Dermis blood vessel endothelial cell (primary cell): ENCODE measurements at regions not wholly inside any gene's neighbourhood (a gene's known extent, or its start where the extent isn't known, plus 50 kb on each side); places are given as distances from the start of the nearest gene placed in this dataset.

Source experiments
- DNase-seq: peaks from one replicate; pipeline ENCODE4 v3.0.0; 2010

DNA sequence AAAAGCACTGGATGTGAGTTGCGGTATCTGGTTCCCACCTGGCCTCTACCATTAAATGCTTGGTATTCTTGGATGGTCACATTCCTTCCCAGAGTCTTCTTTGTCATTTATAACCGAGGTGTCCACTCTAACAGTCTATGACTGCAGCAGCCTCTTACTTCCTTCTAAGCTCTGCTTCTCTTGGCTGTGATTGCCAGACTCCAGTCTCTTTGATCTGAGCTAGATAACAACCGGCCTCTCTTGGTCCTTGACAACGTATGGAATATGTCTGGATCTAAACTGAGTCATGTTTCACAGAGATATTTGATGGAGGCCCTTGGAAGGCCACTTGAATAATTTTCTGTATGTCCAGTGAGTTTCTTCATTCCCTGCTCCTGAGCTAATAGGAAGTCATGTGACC lies 141.6 kb upstream of the TENM4 start:
- no peak for DNase-seq

- DNase-seq: no peak
Measured at GRCh38 chr11:79579063-79579462, 138.2 kb upstream of the TENM4 start.

GRCh38 chr11:79578116-79578515 lies 137.3 kb upstream of the TENM4 start:
- DNase-seq: no peak

GRCh38 chr11:79575701-79576100 lies 134.9 kb upstream of the TENM4 start:
- no peak for DNase-seq

DNA sequence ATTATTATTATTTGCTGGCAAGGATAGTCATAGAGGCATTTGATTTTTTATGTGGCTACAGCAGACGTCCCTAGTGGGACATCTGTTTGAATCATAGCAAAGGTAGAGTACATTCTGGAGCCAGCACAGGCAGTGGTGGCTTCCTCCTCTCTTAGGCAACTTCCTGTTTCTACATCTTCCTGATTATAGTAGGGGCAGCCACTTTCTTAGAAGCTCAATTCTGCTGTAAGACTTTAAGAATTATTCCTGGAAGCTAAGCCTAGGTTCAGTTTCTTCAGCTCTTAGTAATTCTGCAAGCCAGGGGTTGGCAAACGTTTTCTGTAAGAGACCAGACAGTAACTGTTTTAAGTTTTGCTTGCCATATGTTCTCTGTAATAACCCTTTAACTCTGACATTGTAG lies 129.3 kb upstream of the TENM4 start:
- no peak for DNase-seq

DNA sequence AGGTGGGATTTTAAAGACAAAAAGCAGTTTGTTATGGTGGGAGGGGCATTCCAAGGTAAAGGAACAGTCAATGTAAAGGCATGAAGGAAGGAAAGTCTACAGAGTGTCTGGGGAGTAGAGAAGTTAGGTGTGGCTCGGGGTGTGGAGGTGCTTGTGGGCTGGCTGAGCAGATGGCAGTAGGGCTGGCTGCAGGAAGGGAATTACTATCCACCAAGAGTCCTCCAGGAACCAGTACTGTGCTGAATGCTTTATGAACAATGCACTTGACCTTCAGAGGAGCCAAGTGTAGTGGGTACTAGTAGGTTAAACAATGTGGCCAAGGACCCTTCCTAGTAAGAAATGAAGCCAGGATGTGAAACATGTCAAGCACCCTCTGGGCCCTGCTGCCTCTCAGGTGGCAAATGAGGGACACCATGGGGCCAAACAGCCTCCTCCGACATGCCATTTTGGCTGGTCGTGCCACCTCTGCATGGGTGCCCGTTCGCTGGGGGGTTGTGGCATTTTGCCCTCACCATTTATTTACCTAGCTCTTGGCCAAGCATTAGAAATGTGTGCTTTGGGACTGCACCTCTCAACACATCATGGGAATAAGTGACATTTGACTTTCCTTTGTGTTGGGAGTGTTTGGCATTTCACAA lies 123.6 kb upstream of the TENM4 start:
- DNase-seq: no peak

DNA sequence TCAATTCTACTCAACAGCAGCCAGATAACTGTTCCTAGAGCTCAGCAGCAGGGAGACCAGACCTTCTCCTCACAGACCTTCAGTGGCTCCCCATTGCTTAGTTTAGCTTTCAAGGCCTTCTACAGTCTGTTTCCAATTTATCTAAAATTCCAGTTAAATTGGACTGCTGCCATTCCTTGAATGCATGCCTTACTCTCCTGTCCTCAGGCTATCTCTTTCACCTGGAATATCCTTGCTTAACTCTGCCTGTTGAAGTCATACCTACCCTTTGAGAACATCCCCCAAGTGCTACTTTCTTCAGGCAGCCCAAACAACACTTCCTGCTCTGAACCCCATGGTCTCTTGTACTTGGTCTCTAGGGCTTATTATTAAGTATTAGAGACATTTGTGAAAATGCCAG lies 120.7 kb upstream of the TENM4 start:
- DNase-seq: no peak

DNA sequence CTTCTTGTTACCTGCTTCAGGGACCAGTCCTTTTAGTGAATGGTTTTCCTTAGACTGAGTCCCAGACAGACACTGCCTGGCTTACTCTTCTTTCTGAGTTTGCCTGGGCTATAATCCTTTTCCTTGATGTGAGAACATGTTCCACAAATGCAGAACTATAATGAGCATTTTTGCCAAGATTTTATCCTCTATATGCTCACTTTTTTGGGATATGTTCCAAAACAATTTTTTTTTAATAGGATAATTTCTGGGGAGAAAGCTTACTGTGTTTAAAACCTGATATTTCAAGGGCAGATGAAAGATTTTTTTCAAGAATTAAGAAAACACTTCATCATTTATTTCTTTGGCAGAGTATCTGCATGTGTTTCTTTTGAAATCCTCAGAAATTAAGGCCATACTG lies 110.0 kb upstream of the TENM4 start:
- no peak for DNase-seq

- DNase-seq: no peak
Measured at GRCh38 chr11:79547256-79547655, 106.4 kb upstream of the TENM4 start.

GRCh38 chr11:79546351-79546750 lies 105.5 kb upstream of the TENM4 start:
- no peak for DNase-seq

DNA sequence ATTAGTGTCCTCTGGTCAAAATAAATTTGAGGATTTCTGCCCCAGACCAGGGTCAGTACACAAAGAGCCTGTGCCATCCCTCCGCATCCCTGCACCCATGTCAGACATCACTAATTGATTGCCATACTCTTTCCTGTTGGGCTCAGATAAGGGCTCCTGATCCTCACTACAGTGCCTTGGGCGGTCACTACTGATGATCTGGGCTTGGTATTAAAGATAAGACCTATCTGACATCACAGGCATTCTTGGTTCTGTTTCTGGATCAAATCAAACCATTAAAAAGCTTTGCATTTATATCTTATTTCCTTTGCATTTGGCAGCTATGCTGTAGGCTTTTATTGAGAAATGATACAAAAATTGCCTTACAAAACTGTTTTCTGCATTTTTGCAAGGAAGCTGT lies 103.5 kb upstream of the TENM4 start:
- no peak for DNase-seq

DNA sequence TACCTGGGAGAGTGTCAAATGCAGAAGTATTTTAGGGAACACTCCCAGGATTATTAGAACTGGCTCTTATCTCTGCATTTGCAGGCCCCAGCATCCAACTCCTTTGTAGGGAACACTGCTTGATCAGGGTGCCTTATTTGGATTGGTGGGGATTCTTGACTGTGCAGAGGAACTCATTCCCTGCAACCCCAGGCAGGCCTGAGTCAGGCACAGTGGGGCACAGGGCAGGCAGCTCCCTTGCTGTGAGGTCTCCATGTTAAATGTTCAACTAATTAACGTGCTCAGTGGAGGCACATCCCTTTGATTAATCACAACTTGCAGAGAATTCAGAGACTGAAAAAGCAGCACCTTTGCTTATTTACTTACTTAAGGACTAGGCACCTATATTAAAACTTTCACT lies 102.3 kb upstream of the TENM4 start:
- DNase-seq: no peak

DNA sequence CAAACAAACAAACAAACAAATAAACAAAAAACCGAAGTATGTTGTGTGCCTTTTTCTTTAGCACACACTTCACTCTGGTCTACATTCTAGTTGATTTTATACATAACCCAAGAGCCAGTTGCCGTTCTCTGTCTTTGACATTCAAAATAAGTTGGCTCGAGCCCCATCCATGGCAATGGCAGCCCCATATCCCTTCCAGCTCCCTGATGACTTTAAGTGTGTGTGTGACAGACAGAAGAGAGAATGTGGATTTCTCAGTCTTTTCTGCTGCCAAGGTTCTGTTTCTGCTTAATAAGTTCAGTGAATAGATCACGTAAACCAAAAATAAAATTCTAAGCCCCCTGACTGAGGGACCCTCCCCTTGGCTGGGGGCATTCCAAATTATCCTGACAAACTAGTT lies 100.6 kb upstream of the TENM4 start:
- no peak for DNase-seq

DNA sequence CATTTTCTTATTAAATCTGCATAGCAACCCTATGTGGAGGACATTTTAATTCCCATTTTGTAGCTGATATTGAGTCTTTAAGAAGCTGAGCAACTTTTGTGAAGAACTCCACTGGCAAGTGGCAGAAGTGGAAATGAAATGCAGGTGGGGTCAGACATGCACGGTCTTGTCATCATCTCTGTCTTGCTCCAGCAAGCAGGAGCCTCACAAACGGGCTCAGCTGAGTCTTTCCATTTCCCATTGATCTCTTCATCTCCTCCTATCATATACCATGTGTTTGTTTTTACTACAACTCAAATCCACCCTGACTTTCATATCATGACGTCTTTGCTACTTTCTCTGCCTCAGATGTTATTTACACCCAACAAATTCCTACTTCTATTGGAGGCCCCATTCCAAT lies 97.9 kb upstream of the TENM4 start:
- no peak for DNase-seq

- no peak for DNase-seq
Measured at GRCh38 chr11:79536155-79536917, 95.5 kb upstream of the TENM4 start.

GRCh38 chr11:79535606-79536005 lies 94.8 kb upstream of the TENM4 start:
- no peak for DNase-seq

DNA sequence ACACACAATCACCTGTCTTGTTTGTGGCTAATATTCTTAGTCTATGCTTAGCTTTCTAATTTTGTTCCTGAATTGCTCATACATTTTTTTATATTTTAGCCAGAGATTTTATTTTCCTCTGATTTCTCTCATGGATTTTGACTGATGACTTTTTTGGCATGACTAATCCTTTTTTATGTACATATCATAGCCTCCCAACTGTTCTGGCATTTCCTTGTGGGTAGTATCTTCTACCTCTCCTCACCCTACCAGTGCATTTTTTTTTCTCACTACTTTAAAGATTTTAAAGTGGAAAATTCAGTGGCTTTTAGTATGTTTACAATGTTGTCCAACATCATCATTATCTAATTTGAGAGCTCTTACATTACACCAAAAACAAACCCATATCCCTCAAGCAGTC lies 84.4 kb upstream of the TENM4 start:
- DNase-seq: no peak

DNA sequence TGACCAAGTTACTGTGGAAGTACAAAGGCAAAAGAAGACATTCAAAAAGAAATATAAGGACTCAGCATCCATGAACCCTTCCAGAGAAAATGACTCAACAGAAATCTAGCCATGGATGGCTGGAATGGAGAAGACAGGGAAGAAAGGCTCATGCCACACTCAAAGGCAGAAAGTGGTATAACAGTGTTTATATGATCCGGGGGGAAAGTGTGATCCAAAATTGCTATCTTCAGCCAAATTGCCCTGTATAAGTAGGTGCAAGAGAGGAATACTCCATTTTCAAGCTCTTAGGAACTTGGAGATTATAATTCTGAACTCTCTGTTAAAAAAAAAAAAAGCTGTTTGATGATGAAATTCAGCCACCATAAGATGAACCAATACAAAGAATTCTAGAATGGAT lies 81.8 kb upstream of the TENM4 start:
- no peak for DNase-seq

DNA sequence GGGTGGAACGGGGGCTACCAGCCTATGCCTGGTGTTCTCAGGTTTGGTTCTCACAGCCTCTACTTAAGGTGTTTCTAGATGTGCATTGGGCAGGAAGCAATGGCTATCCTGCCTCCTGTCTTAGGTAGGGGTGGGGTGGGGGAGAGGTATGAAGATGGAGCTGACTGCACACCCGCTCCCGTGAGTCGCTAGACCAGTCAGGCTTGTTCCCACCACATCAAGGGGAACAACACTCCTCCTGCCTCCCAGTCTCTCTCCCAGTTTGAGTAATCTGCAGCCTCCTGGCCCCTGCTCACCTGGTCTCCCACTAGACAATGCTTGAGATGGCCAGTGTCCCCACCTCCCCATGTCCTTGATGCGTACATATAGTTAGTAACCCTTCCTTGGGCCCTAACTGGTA lies 79.3 kb upstream of the TENM4 start:
- DNase-seq: no peak

- DNase-seq: no peak
Measured at GRCh38 chr11:79515781-79516180, 75.0 kb upstream of the TENM4 start.

DNA sequence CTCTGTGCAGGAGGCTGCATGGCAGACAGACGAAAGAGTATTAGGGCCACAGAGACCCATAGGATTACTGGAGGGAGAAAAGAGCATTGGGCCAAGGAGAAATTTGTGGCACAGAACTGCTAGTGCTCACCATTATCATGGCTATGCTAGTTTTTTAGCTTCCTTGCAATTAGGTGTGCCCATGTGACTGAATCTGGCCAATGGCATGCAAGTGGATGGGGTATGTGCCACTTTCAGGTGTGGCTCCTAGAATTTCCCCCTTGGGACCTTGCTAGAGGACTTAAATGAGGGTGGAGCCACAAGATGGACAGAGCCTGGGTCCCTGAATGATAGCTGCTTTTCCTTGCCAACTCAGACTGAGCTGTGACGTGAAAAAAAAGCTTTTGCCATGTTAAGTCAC lies 73.9 kb upstream of the TENM4 start:
- DNase-seq: no peak

- no peak for DNase-seq
Measured at GRCh38 chr11:79514290-79514689, 73.5 kb upstream of the TENM4 start.

DNA sequence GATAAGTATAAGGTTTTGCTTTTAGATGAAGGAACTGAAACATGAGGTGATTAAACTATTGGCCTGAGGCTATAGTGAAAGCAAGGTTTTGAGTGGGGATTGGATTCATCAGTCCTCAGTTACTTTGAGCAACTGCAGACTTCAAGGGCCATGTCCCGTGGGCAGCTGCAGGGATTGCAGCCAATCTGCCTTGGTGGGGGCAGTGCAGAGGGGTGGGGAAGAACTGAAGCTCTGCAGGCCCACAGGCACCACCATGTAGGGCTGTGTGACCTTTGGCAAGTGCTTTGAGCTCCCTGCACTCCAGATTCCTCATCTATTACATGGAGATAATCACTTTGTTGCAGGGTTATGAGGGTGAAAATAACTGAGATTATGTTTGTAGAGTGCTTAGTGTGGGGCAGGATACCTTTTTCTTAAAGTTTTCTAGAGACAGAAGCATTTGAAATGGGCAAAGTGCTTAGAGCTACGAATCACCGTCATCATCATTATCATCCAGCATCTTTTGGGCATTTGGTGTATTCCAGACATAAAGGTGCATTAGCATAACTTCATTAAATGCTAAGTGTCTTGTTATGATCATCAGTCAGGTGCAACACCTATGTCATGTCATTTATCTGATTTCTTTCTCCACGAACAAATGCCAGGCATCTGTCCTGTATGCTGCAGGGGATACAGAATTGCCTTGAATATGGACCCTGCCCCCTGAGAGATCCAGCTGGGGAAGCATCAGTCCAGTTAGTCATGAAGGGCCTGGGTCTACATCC lies 72.1 kb upstream of the TENM4 start:
- DNase-seq: no peak

DNA sequence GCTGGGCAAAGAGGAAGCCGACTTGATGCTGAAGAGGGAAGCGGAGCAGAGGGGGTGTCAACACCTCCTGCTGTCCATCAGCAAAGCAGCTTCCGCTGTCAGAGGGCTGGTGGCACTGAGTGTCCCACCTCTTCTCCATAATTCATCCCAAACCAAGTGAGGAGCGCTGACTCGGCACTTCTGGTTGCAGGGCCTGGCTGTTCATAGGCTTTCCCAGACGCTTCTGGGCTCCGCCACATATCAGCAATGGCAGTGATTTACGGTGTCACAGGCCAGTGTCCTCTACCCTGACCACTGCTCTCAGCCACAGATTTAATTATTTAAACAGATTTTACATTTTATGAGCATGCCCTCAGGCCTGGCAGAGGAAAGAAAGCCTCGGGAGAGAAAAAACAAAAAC lies 70.1 kb upstream of the TENM4 start:
- no peak for DNase-seq
